GM12878 (cell line): ENCODE measurements at regions not wholly inside any gene's neighbourhood (a gene's known extent, or its start where the extent isn't known, plus 50 kb on each side); places are given as distances from the start of the nearest gene placed in this dataset.

Experiments used
- ATAC-seq: fragments of 200-7000 bp; cut with Tn5 transposase; 3 replicates; pipeline ENCODE4 v1.9.1; 2020; ENCODE audit warnings: mild to moderate bottlenecking, moderate library complexity
- BruUV-seq: library from RNA; stranded (reverse); fragments of 400-500 nt; replicated peaks from 2 replicates; lab custom pipeline; 2021; lab: Mats Ljungman, UMichigan
- CTCF ChIA-PET: fragments of 300-600 bp; sonication (Branson Sonifier 250); formaldehyde crosslinking; extraction: SDS; loops from one replicate; lab custom pipeline; 2021; ENCODE audit warnings: inconsistent platforms; lab: Yijun Ruan, JAX
- POLR2A ChIA-PET: fragments of 350-600 bp; formaldehyde crosslinking; extraction: SDS; loops from one replicate; lab custom pipeline; 2021; ENCODE audit warnings: inconsistent platforms; lab: Charles Lee
- RAD21 ChIA-PET: fragments of 300-600 bp; sonication (Branson Sonifier 250); formaldehyde crosslinking; loops from one replicate; lab custom pipeline; 2023; ENCODE audit warnings: antibody characterized with exemption; ENCODE audit not compliant: unreplicated experiment; lab: Charles Lee
- SMC1A ChIA-PET: fragments of 300-600 bp; sonication (Branson Sonifier 250); formaldehyde crosslinking; loops from one replicate; lab custom pipeline; 2023; ENCODE audit not compliant: unreplicated experiment, uncharacterized antibody; lab: Charles Lee
- DNase-seq: peaks from one replicate; pipeline ENCODE4 v3.0.0-alpha.2; 2011; ENCODE audit warnings: low read depth, low spot score
- FAIRE-seq: peaks from 3 replicates; lab custom pipeline; 2011; peaks lifted over from hg19 to GRCh38; lab: Jason Lieb, UNC
- H2AFZ ChIP-seq: 2 replicates; pipeline ENCODE4 v1.6.0; 2011; ENCODE audit warnings: low read depth, low read length, control low read depth; ENCODE audit not compliant: control insufficient read depth
- H3K27ac ChIP-seq: 2 replicates; pipeline ENCODE4 v1.5.1; 2011; ENCODE audit warnings: control low read depth; ENCODE audit not compliant: control insufficient read depth, insufficient read depth
- H3K27me3 ChIP-seq, 2 experiments: replicated peaks in 1 of 2; 2 replicates each; pipeline versions ENCODE4 v1.6.0 to v1.6.1; 2011; ENCODE audit warnings: low read length in 1 of 2; ENCODE audit not compliant: control insufficient read depth in 2 of 2, insufficient read depth in 2 of 2
- H3K36me3 ChIP-seq, 2 experiments: 2 replicates each; pipeline ENCODE4 v1.5.1; 2011; ENCODE audit warnings: low read length in 1 of 2; ENCODE audit not compliant: control insufficient read depth in 2 of 2, insufficient read depth in 2 of 2
- H3K4me1 ChIP-seq: 2 replicates; pipeline ENCODE4 v1.6.1; 2011; ENCODE audit warnings: mild to moderate bottlenecking, low read length, moderate library complexity, mixed read lengths; ENCODE audit not compliant: control insufficient read depth, insufficient read depth
- H3K4me2 ChIP-seq: 2 replicates; pipeline ENCODE4 v1.6.0; 2011; ENCODE audit warnings: control low read depth; ENCODE audit not compliant: control insufficient read depth, insufficient read depth
- H3K4me3 ChIP-seq: fragments of 200-600 bp; sonication (generic); 2 replicates; pipeline ENCODE4 v1.5.1; 2016
- H3K79me2 ChIP-seq: 2 replicates; pipeline ENCODE4 v1.6.0; 2011; ENCODE audit warnings: low read length; ENCODE audit not compliant: control insufficient read depth, insufficient read depth
- H3K9ac ChIP-seq: 2 replicates; pipeline ENCODE4 v1.8.0; 2011; ENCODE audit warnings: low read length, control low read depth, mixed read lengths; ENCODE audit not compliant: control insufficient read depth, insufficient read depth
- H3K9me3 ChIP-seq: replicated peaks from 3 replicates; pipeline ENCODE4 v1.5.1; 2011; ENCODE audit warnings: mild to moderate bottlenecking, low read length; ENCODE audit not compliant: control insufficient read depth, insufficient read depth
- H4K20me1 ChIP-seq: 2 replicates; pipeline ENCODE4 v1.6.0; 2011; ENCODE audit not compliant: control insufficient read depth, insufficient read depth
- ETV6 ChIP-seq, 2 experiments: fragments of 450-650 bp in 1 of 2; IDR thresholded peaks in 1 of 2; conservative IDR thresholded peaks in 1 of 2; 2 replicates each; pipeline ENCODE4 v1.6.1; 2014; ENCODE audit warnings: antibody characterized with exemption in 1 of 2, borderline replicate concordance in 1 of 2, low read depth in 1 of 2, mild to moderate bottlenecking in 1 of 2, moderate library complexity in 1 of 2
- GATAD2B ChIP-seq: fragments of 450-650 bp; conservative IDR thresholded peaks from 2 replicates; pipeline ENCODE4 v1.6.1; 2017; ENCODE audit warnings: low read depth, mild to moderate bottlenecking, moderate library complexity
- NFYA ChIP-seq: IDR thresholded peaks from 2 replicates; pipeline ENCODE4 v1.6.1; 2011; ENCODE audit warnings: low read depth, mild to moderate bottlenecking, low read length, improper control_type of control experiment, borderline replicate concordance
- SMARCA5 ChIP-seq: fragments of 450-650 bp; IDR thresholded peaks from 2 replicates; pipeline ENCODE4 v1.6.1; 2017; ENCODE audit warnings: mild to moderate bottlenecking
- SUZ12 ChIP-seq: fragments of 200-600 bp; sonication (generic); IDR thresholded peaks from one replicate; pipeline ENCODE4 v1.6.1; 2018; ENCODE audit warnings: antibody characterized with exemption, mild to moderate bottlenecking; ENCODE audit not compliant: unreplicated experiment
- ZNF207 ChIP-seq: fragments of 450-650 bp; IDR thresholded peaks from 2 replicates; pipeline ENCODE4 v1.6.1; 2014; ENCODE audit warnings: antibody characterized with exemption, mild to moderate bottlenecking, borderline replicate concordance
- WGBS: methylation state at CpG from one replicate; pipeline ENCODE4 v1.1.6; 2016; ENCODE audit warnings: low lambda C conversion rate; ENCODE audit not compliant: insufficient replicate concordance, insufficient coverage; ENCODE audit errors: missing lambda C conversion rate; 5-methylcytosine and 5-hydroxymethylcytosine counted together
- in situ Hi-C: fragments of 300-500 bp; cut with MboI; formaldehyde crosslinking; loops from 9 replicates; pipeline ENCODE4 v1.14.3; 2018; ENCODE audit warnings: mixed read lengths
- intact Hi-C: fragments of 100-400 bp; cut with micrococcal nuclease; formaldehyde crosslinking; loops from one replicate; pipeline ENCODE4 v1.14.2; 2022; ENCODE audit not compliant: unreplicated experiment
- TF ChIP-seq, protein P1 (sequence below): fragments of 450-650 bp; IDR thresholded peaks from 2 replicates; pipeline ENCODE4 v1.6.1; 2016; ENCODE audit warnings: mild to moderate bottlenecking

DNA sequence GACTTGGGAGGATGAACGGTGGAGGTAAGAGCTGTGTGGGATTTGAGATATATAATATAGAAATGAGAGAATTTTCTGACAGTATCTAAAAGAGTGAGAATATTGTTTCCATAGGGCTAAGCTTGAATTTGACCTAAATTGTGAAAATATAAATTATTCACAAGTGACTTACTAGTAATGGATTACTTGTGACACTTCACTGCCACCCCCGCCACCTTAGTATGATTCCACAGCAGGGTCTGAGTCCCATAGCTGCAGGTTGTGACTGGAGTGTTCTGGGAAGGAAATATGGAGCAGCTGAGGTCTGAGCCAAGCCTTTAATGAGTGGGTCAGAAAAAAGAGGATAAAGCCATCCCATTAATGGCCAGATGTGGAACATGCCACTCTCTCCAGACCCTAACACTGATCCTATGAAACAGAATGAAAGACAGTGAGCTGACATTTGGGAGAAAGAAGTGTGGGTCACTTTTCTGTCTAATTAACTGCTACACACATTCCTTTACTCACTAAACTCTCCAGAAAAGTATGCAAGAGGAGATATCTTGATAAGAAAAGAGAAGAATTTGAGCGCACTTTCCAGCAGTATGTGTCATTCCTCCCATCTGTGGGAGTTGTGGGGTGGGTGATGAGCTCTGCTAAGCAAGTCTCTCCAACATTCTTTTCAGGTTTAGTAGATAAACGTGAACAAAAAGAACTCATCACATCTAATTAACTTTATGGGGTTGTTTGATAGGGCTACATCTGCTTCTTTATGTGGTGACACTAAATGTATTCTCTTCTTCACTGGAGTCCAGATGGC, 1193.4 kb downstream of the SORCS3 start:
- intact Hi-C loops = no loop called here
- no peaks in the 10 kb centered on the region for H3K9me3 ChIP-seq
- no peak overlapping the region for H3K4me2 ChIP-seq
- no TSS peak for BruUV-seq
- TF ChIP-seq GATAD2B (no peak), SUZ12 (no peak), ETV6 (conservative IDR thresholded peaks at IDR 0.05 in 1 of 2, IDR thresholded peaks at IDR 0.05 in 1 of 2; ENCODE audit: borderline replicate concordance in 1 of 2, low read depth in 1 of 2) (no peak), SMARCA5 (no peak), NFYA (no peak), ZNF207 (no peak)
- TF ChIP-seq, protein P1, sequence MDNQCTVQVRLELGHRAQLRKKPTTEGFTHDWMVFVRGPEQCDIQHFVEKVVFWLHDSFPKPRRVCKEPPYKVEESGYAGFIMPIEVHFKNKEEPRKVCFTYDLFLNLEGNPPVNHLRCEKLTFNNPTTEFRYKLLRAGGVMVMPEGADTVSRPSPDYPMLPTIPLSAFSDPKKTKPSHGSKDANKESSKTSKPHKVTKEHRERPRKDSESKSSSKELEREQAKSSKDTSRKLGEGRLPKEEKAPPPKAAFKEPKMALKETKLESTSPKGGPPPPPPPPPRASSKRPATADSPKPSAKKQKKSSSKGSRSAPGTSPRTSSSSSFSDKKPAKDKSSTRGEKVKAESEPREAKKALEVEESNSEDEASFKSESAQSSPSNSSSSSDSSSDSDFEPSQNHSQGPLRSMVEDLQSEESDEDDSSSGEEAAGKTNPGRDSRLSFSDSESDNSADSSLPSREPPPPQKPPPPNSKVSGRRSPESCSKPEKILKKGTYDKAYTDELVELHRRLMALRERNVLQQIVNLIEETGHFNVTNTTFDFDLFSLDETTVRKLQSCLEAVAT = no peak
- TF ChIP-seq, all 136 proteins: peak for 0
- H3K36me3 ChIP-seq = no peaks in the 10 kb centered on the region
- no peaks in the 10 kb centered on the region for H3K79me2 ChIP-seq
- no peak overlapping the region for H3K27ac ChIP-seq
- no peaks in the 10 kb centered on the region for H3K27me3 ChIP-seq
- in situ Hi-C loops = no loop called here
- ChIA-PET SMC1A (interaction anchor here (0.8 to 3.1 kb wide), 9 partner anchors 9 to 140 kb away, joined by 3 to 14 read pairs (median 3); no protein-coding TSS in a partner anchor), POLR2A (interaction anchor here (0.6 to 1.2 kb wide), 3 partner anchors 9 to 39 kb away, joined by 3 read pairs; no protein-coding TSS in a partner anchor), RAD21 (interaction anchor here (2.5 kb wide), 1 partner anchor 9 kb away, joined by 10 read pairs; no protein-coding TSS in a partner anchor), CTCF (interaction anchor here (0.7 to 2.2 kb wide), 4 partner anchors 9 to 1238 kb away, joined by 3 to 5 read pairs (median 4); no protein-coding TSS in a partner anchor)
- no peak overlapping the region for H3K4me3 ChIP-seq
- H2AFZ ChIP-seq = no peak overlapping the region
- DNase-seq (no peak), ATAC-seq (no peak), FAIRE-seq (no peak)
- H4K20me1 ChIP-seq = no peaks in the 10 kb centered on the region
- H3K9ac ChIP-seq = no peak overlapping the region
- H3K4me1 ChIP-seq = no peaks in the 10 kb centered on the region
- 38% methylated on average over 4 of the region's 4 CpGs for WGBS
